Suppressor macrophage treated with lipopolysaccharide for 1 hour (primary cell): ENCODE measurements at regions not wholly inside any gene's neighbourhood (a gene's known extent, or its start where the extent isn't known, plus 50 kb on each side); places are given as distances from the start of the nearest gene placed in this dataset.

Experiments used
- DNase-seq, 3 donors: peaks; one replicate each; pipeline ENCODE4 v3.0.0-alpha.2; 2020 to 2022

GRCh38 chr2:19579461-19579860 is 221.0 kb upstream of the OSR1 start:
- DNase-seq = no peak

- no peak for DNase-seq
These were observed 219.3 kb upstream of the OSR1 start for GRCh38 chr2:19577723-19578122.

- DNase-seq = no peak
These were observed 218.0 kb upstream of the OSR1 start for GRCh38 chr2:19576411-19576810.

- no peak for DNase-seq
These were observed 217.2 kb upstream of the OSR1 start for GRCh38 chr2:19575641-19576040.

- no peak for DNase-seq
These were observed 216.4 kb upstream of the OSR1 start for GRCh38 chr2:19574778-19575260.

GRCh38 chr2:19573784-19574183 is 215.4 kb upstream of the OSR1 start:
- DNase-seq = no peak

GRCh38 chr2:19571773-19572172 is 213.3 kb upstream of the OSR1 start:
- no peak for DNase-seq

DNA sequence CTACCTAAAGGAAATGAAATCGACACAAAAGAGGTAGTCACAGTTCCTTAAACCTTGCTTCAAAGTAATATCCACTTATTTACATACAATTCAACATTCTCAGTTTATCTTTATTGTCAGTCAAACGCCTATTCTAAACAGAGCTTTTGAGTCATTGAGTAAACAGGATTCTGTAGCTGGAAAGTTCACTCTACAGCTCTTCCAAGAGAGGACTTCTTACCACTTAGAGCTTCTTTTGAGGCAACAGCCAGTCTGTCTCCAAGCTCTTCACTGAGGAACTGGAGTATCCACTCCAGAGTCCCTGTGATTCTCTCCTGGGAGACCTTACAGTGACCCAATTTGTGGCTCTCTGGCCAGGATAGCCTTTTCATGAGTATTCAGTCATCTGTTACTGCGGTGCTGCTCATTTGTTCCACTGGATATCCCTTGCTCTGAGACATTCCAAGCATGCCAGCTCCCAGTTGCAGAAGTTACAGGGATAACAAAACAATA is 210.9 kb upstream of the OSR1 start:
- no peak for DNase-seq

DNA sequence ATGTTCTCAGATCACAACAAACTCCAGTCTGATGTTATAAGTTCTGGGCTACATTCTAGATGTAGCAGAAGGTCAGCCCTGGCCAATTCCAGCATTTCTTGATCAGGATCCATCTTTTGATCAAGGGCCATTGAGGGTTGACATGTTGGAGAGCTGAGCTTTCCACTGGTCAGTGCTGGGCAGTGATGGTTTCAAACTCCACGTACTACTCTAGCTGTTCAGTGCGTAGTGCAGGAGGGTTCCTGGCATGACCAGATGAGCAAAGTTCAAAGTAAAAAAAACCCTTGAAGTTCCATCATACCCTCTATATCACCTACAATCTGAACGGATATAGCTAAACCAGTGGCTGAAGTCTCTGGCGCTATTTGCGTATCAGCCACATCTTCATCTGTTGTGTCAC is 210.4 kb upstream of the OSR1 start:
- DNase-seq = no peak

- DNase-seq = no peak
These were observed 202.4 kb upstream of the OSR1 start for GRCh38 chr2:19560785-19561184.

- DNase-seq = no peak
These were observed 201.3 kb upstream of the OSR1 start for GRCh38 chr2:19559596-19560240.

DNA sequence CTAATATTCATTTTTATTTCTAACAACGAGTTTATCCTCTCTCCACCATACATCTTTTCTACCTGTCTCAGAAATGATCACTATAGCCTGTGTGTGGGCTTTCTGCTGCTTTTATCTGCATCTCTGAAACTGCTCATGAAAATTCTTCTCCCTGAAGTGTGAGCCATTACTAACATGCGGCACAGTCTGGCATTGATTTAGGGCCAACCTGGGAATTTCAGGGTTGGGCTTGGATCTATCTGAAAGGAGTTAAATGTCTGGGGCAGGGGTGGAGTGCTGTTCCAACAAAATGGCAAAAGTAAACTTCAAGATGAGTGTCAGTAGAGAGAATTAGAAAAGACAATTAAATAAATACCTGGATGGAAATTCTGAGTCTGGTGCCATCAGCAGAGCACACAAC is 198.2 kb upstream of the OSR1 start:
- no peak for DNase-seq

DNA sequence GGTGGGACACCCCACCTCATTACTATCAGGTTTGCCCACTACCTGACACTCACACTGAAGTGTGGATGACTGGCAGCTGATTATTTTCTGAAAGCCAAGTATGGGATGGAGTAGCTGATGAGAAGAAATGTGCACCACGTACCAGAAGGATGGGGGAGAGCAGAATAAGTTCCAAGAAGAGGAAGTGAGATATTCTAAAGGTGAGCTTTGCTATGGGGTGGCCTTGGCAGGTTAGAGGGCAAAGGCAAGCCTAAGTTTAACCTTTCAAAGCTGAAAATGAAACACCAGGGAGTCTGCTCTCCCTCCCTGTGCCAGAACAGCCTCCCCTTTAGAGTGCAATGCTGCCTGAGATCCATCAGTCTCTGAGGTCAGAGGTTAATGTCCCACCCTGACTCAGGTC is 196.1 kb upstream of the OSR1 start:
- DNase-seq = no peak

GRCh38 chr2:19552270-19552669 is 193.8 kb upstream of the OSR1 start:
- no peak for DNase-seq

DNA sequence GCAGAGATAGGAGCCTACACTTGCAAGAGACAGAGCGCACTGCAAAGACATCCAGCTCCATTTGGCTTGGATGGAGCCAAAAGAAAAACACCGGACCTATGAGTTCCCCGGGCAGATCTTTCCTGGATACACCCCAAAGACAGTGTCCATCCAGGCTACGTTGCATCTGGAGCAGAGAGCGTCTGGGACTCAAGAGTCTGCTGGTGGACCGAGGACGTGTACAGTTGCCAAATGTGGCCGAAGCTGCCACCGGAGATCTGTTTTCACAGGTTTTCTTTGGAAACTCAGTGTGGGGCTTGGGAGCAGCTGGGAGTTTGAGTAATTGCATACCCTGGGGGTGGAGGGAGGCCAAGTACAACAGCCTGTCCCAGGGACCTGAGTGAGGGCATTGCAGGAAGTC is 192.3 kb upstream of the OSR1 start:
- DNase-seq = no peak

GRCh38 chr2:19549821-19550220 is 191.4 kb upstream of the OSR1 start:
- no peak for DNase-seq

- no peak for DNase-seq
These were observed 189.7 kb upstream of the OSR1 start for GRCh38 chr2:19548116-19548515.

- no peak for DNase-seq
These were observed 188.9 kb upstream of the OSR1 start for GRCh38 chr2:19547321-19547720.

- DNase-seq = no peak
These were observed 187.1 kb upstream of the OSR1 start for GRCh38 chr2:19545507-19545906.

- DNase-seq = no peak
These were observed 185.4 kb upstream of the OSR1 start for GRCh38 chr2:19543663-19544383.

- DNase-seq = no peak
These were observed 184.6 kb upstream of the OSR1 start for GRCh38 chr2:19542796-19543662.

- no peak for DNase-seq
These were observed 183.5 kb upstream of the OSR1 start for GRCh38 chr2:19541884-19542283.

GRCh38 chr2:19540739-19541525 is 182.5 kb upstream of the OSR1 start:
- no peak for DNase-seq
